ENCODE measurements at regions not wholly inside any gene's neighbourhood (a gene's known extent, or its start where the extent isn't known, plus 50 kb on each side); places are given as distances from the start of the nearest gene placed in this dataset.

DNA sequence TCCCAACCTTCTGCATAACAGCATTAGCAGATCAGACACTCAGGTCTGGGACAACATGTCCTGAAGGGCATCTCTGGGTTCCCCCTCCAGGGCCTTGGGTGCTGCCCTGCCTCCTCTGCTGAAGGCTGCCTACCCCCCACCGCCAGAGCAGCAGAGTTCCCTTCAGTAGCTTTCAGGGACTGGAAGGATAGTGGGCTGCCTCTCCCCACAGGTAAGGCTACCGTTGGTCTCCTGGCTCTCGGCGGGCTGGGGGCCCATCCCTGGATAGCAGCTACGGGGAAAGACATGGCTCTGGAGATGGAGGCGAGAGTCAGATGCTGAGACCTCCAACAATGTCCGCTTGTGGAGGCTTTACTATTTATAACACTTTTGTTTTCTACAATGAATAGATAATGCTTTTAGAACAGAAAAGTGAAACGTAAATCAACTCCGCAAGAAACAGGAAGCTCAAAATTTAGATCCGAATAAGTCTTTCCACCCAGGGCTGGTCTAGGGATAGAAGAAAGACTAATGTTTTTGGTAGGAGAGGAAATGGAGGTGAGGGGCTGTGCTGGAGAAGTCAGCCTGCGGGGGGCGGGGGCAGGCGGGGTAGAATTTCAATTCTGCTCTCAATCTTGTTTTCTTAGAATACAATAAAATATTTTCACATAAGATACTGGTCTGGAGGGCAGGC is 58.4 kb downstream of the ARL4C start:
- TF ChIP-seq, protein P1, sequence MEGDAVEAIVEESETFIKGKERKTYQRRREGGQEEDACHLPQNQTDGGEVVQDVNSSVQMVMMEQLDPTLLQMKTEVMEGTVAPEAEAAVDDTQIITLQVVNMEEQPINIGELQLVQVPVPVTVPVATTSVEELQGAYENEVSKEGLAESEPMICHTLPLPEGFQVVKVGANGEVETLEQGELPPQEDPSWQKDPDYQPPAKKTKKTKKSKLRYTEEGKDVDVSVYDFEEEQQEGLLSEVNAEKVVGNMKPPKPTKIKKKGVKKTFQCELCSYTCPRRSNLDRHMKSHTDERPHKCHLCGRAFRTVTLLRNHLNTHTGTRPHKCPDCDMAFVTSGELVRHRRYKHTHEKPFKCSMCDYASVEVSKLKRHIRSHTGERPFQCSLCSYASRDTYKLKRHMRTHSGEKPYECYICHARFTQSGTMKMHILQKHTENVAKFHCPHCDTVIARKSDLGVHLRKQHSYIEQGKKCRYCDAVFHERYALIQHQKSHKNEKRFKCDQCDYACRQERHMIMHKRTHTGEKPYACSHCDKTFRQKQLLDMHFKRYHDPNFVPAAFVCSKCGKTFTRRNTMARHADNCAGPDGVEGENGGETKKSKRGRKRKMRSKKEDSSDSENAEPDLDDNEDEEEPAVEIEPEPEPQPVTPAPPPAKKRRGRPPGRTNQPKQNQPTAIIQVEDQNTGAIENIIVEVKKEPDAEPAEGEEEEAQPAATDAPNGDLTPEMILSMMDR (conservative IDR thresholded peaks at IDR 0.05; ENCODE audit: control insufficient read depth, insufficient read depth, low read depth, low read length) = no peak
- no peak overlapping the region for H3K4me3 ChIP-seq (ENCODE audit: control insufficient read depth, low read depth, low read length)
- no peak for DNase-seq (ENCODE audit: low read depth)

DNA sequence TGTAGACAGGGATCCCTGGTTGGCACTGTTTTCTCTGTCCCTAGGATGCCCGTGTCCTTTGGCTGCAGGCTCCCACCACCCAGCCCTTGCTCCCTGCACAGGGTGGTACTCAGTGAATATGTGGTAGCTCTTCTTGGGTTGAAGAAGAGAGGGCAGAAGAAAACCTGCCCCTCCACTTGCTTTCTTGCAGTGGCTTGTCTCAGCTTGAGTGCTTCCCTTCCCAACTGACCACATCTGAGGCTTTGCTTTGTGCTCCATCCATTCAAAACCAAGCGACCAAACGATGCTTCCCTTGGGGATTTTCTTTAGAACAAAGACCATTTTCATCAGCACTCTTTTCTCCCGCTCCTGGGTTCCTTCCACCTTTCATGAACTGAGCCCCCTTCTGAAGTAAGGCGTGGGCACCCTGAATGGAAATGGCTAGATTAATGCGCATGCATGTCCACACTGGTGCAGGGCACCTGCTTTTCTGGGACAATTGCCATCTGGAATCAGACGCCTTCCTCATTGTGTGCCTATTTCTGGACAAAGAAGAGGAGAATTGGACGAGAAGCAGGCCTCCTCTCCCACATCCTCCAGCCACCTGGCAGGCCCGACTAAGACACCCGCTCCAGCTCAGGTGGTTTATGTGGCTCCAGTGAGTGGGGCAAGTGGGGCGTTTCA is 59.1 kb downstream of the ARL4C start:
- TF ChIP-seq, protein P1 (conservative IDR thresholded peaks at IDR 0.05; ENCODE audit: control insufficient read depth, insufficient read depth, low read depth, low read length) = no peak
- no peak for DNase-seq (ENCODE audit: low read depth)
- no peak overlapping the region for H3K4me3 ChIP-seq (ENCODE audit: control insufficient read depth, low read depth, low read length)

DNA sequence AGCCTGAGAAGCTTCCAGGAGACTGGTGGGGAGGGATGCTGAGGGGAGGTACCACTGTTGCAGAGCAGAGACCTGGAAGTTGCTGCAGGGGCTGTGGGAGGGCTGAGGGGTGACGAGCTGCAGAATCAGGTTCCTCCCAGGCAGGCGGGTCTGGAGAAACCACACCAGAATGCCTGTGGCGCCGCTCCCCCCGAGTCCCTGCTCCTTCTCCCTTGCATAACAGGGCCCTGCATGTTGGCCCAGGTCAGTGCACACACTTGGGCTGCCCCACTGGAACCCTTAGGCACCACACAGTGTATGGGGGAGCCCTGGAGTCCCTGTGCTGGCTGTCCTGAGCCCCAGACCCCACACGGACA is 60.4 kb downstream of the ARL4C start:
- H3K4me3 ChIP-seq (ENCODE audit: control insufficient read depth, low read depth, low read length) = no peak overlapping the region
- no peak for DNase-seq (ENCODE audit: low read depth)
- TF ChIP-seq, protein P1 (conservative IDR thresholded peaks at IDR 0.05; ENCODE audit: control insufficient read depth, insufficient read depth, low read depth, low read length) = no peak

DNA sequence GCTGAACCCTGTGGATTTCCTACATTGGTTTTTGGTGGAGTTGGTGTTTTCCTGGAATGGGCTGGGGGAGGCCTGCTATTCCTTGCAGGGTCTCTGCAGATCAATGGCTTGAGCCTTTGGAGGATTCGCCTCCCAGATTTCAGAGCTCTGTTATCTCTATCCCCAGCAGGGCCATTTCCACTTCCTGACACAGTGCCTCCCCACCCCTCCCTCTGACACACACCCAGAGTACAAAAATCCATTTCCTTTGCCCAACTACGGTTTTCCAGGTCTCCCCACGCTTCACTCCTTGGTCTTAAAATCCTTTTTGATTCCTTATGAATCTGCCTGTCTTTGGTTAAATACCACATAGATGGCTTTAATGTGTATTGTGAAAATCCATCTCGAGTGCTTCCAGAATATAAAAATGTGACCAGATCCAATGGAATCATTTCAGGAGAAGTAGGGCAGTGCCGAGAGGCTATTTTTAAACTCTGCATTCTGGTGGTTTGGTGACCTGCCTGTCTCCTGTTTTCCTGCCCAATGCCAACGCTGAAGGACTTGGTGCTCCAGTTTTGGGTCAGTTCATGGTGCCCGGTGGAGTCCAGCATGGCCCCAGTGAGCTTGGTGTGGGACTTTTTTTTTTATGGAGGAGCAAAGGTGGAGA is 60.9 kb downstream of the ARL4C start:
- TF ChIP-seq, protein P1 (conservative IDR thresholded peaks at IDR 0.05; ENCODE audit: control insufficient read depth, insufficient read depth, low read depth, low read length) = no peak
- H3K4me3 ChIP-seq (ENCODE audit: control insufficient read depth, low read depth, low read length) = no peak overlapping the region
- DNase-seq (ENCODE audit: low read depth) = no peak

DNA sequence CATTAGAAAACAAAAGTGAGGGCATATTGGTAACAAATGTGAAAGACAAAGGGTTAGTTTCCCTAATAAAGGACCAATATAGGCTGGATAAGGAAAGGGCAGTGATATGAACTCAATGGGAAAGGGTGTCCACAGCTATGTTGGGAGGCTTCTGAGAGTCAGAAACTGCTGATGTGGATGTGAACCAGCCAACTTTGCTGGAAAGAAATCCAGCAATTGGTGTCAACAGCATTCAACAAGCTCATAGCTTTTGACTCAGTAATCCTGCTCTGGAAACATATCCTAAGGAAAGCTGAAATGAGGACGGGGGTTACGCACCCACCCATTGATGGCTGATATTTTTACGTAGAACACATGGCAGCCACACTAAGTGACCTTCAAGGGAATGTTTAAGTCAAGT is 63.7 kb downstream of the ARL4C start:
- TF ChIP-seq, protein P1 (conservative IDR thresholded peaks at IDR 0.05; ENCODE audit: control insufficient read depth, insufficient read depth, low read depth, low read length) = no peak
- no peak for DNase-seq (ENCODE audit: low read depth)

DNA sequence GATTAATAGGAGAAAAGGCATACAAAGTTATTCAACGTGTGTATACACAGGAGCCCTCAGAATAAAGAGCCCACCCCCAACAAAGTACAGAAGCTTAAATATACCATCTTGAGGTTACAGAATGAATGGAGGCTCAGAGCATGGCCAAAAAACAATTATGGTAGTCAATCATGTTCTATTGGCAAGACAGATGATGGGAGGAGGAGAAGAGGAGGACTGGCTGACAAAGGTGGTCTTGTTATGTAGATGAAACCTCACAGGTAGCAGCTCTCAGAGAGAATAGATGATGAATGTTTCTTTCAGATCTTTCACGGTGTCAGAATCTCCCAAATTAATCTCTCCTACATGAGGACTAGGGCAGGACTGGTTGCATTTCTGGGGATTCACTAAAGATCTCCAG is 66.0 kb downstream of the ARL4C start:
- no peak overlapping the region for H3K4me3 ChIP-seq (ENCODE audit: control insufficient read depth, low read depth, low read length)

More for the DNA sequence above, 63.7 kb downstream of the ARL4C start:
- H3K4me3 ChIP-seq (ENCODE audit: control insufficient read depth, low read depth, low read length) = no peak overlapping the region

More for the DNA sequence above, 66.0 kb downstream of the ARL4C start:
- DNase-seq (ENCODE audit: low read depth) = no peak
- TF ChIP-seq, protein P1 (conservative IDR thresholded peaks at IDR 0.05; ENCODE audit: control insufficient read depth, insufficient read depth, low read depth, low read length) = no peak

Data from fibroblast of mammary gland (primary cell).